HepG2 (cell line): ENCODE measurements at regions not wholly inside any gene's neighbourhood (a gene's known extent, or its start where the extent isn't known, plus 50 kb on each side); places are given as distances from the start of the nearest gene placed in this dataset.

Experiments
- ATAC-seq: fragments of 200-7000 bp; cut with Tn5 transposase; 3 replicates; pipeline ENCODE4 v1.9.1; 2020; ENCODE audit warnings: mild to moderate bottlenecking, moderate library complexity
- BruUV-seq: library from RNA; stranded (reverse); fragments of 400-500 nt; replicated peaks from 2 replicates; lab custom pipeline; 2021; lab: Mats Ljungman, UMichigan
- CTCF ChIA-PET: fragments of 300-600 bp; formaldehyde crosslinking; extraction: SDS; loops from one replicate; lab custom pipeline; 2021; ENCODE audit warnings: low total read pairs, inconsistent platforms, low intra/inter-chr PET ratio; lab: Yijun Ruan, JAX
- POLR2A ChIA-PET: fragments of 350-600 bp; sonication (Branson Sonifier 250); formaldehyde crosslinking; loops from one replicate; lab custom pipeline; 2020; ENCODE audit warnings: antibody characterized with exemption, inconsistent platforms; lab: Yijun Ruan, JAX
- DNase-seq: peaks from one replicate; pipeline ENCODE4 v3.0.0-alpha.2; 2015; ENCODE audit warnings: low spot score
- FAIRE-seq: peaks from 3 replicates; lab custom pipeline; 2011; peaks lifted over from hg19 to GRCh38; lab: Jason Lieb, UNC
- H2AFZ ChIP-seq: one replicate; pipeline ENCODE4 v1.6.1; 2011; ENCODE audit warnings: low read length, inconsistent platforms
- H3K27ac ChIP-seq: fragments of 300-600 bp; 3 replicates; pipeline ENCODE4 v1.8.0; 2011; ENCODE audit warnings: mixed run types, mild to moderate bottlenecking, mixed read lengths, low read length, inconsistent platforms; ENCODE audit not compliant: insufficient read depth; ENCODE audit errors: extremely low read length
- H3K27me3 ChIP-seq, 2 experiments: fragments of 200-600 bp in 1 of 2; 2 replicates in 1 of 2; 3 replicates in 1 of 2; pipeline versions ENCODE4 v1.6.0 to v1.8.0; 2011; ENCODE audit warnings: low read length in 2 of 2, mild to moderate bottlenecking in 2 of 2, moderate library complexity in 2 of 2, inconsistent platforms in 1 of 2; ENCODE audit not compliant: insufficient read depth in 2 of 2, control insufficient read depth in 1 of 2
- H3K36me3 ChIP-seq, 2 experiments: fragments of 200-600 bp in 1 of 2; replicated peaks in 1 of 2; 2 replicates in 1 of 2; 3 replicates in 1 of 2; pipeline versions ENCODE4 v1.5.1 to v1.8.0; 2011; ENCODE audit warnings: low read length in 2 of 2, inconsistent platforms in 1 of 2; ENCODE audit not compliant: insufficient read depth in 2 of 2, control insufficient read depth in 1 of 2
- H3K4me1 ChIP-seq: 2 replicates; pipeline ENCODE4 v1.5.1; 2012; ENCODE audit warnings: low read length, inconsistent platforms; ENCODE audit not compliant: insufficient read depth
- H3K4me2 ChIP-seq: 2 replicates; pipeline ENCODE4 v1.6.0; 2011; ENCODE audit warnings: low read depth, low read length, inconsistent platforms
- H3K4me3 ChIP-seq, 3 experiments: fragments of 200-600 bp in 1 of 3; sonication (generic), shearing (Covaris generic) in 1 of 3; replicated peaks in 1 of 3; 2 replicates each; pipeline ENCODE4 v1.5.1; 2011 to 2016; ENCODE audit warnings: low read length in 3 of 3, inconsistent platforms in 2 of 3, low read depth in 2 of 3, mild to moderate bottlenecking in 2 of 3, control low read depth in 1 of 3, mixed read lengths in 1 of 3; ENCODE audit not compliant: insufficient read depth in 1 of 3
- H3K79me2 ChIP-seq: one replicate; pipeline ENCODE4 v1.6.1; 2011; ENCODE audit warnings: low read length, inconsistent platforms; ENCODE audit not compliant: insufficient read depth
- H3K9ac ChIP-seq: 2 replicates; pipeline ENCODE4 v1.6.0; 2011; ENCODE audit warnings: mild to moderate bottlenecking, low read depth, low read length, inconsistent platforms; ENCODE audit not compliant: insufficient read depth
- H3K9me3 ChIP-seq: 2 replicates; pipeline ENCODE4 v1.5.1; 2012; ENCODE audit warnings: mild to moderate bottlenecking, low read length
- H4K20me1 ChIP-seq: 2 replicates; pipeline ENCODE4 v1.6.0; 2011; ENCODE audit warnings: inconsistent platforms, mild to moderate bottlenecking, low read length, moderate library complexity; ENCODE audit not compliant: insufficient read depth
- BHLHE40 ChIP-seq: IDR thresholded peaks from 2 replicates; pipeline ENCODE4 v1.6.1; 2011; ENCODE audit warnings: low read length, improper control_type of control experiment
- HDAC1 ChIP-seq: sonication (generic); formaldehyde crosslinking; IDR thresholded peaks from 2 replicates; pipeline ENCODE4 v1.5.1; 2020; ENCODE audit warnings: mild to moderate bottlenecking, missing genetic modification reagents
- HHEX ChIP-seq: IDR thresholded peaks from 2 replicates; pipeline ENCODE4 v1.6.1; 2016; ENCODE audit warnings: control low read depth
- HNF4A ChIP-seq: sonication (generic); formaldehyde crosslinking; IDR thresholded peaks from 2 replicates; pipeline ENCODE4 v1.4.0; 2020; ENCODE audit warnings: missing genetic modification reagents
- SALL2 ChIP-seq: sonication (generic); formaldehyde crosslinking; IDR thresholded peaks from 2 replicates; pipeline ENCODE4 v1.8.1; 2023; ENCODE audit warnings: mild to moderate bottlenecking, missing genetic modification reagents, inconsistent platforms
- STAT5B ChIP-seq: sonication (generic); formaldehyde crosslinking; IDR thresholded peaks from 2 replicates; pipeline ENCODE4 v1.4.0; 2020; ENCODE audit warnings: missing genetic modification reagents
- TAF15 ChIP-seq: fragments of 200-400 bp; formaldehyde crosslinking; IDR thresholded peaks from one replicate; pipeline ENCODE4 v1.6.1; 2018; ENCODE audit warnings: mild to moderate bottlenecking, low read depth, low read length; ENCODE audit not compliant: poor library complexity, severe bottlenecking
- TBX3 ChIP-seq: fragments of 450-650 bp; IDR thresholded peaks from 2 replicates; pipeline ENCODE4 v1.6.1; 2017; ENCODE audit warnings: antibody characterized with exemption, mild to moderate bottlenecking, inconsistent platforms, borderline replicate concordance
- ZNF274 ChIP-seq: sonication (generic); formaldehyde crosslinking; IDR thresholded peaks from 2 replicates; pipeline ENCODE4 v1.5.1; 2020; ENCODE audit warnings: mild to moderate bottlenecking, missing genetic modification reagents
- ZNF367 ChIP-seq: sonication (generic); formaldehyde crosslinking; IDR thresholded peaks from 2 replicates; pipeline ENCODE4 v1.4.0; 2020; ENCODE audit warnings: missing genetic modification reagents, borderline replicate concordance
- ZNF460 ChIP-seq: sonication (generic); formaldehyde crosslinking; IDR thresholded peaks from 2 replicates; pipeline ENCODE4 v1.5.1; 2020; ENCODE audit warnings: missing genetic modification reagents, mild to moderate bottlenecking, borderline replicate concordance
- ZNF569 ChIP-seq: sonication (generic); formaldehyde crosslinking; IDR thresholded peaks from 2 replicates; pipeline ENCODE4 v1.5.0; 2020; ENCODE audit warnings: mild to moderate bottlenecking, missing genetic modification reagents, moderate library complexity, borderline replicate concordance
- ZSCAN12 ChIP-seq: sonication (generic); formaldehyde crosslinking; IDR thresholded peaks from 2 replicates; pipeline ENCODE4 v1.9.0; 2021; ENCODE audit warnings: mild to moderate bottlenecking, missing genetic modification reagents
- WGBS: methylation state at CpG from one replicate; pipeline ENCODE4 v1.1.6; 2017; ENCODE audit warnings: low lambda C conversion rate; 5-methylcytosine and 5-hydroxymethylcytosine counted together
- in situ Hi-C: cut with HindIII; loops from 2 replicates; pipeline ENCODE4 v1.10.0; 2017; ENCODE audit warnings: low pct_unique_long_range_greater_than_20kb; ENCODE audit not compliant: extremely low pct_ligation_motif_present
- intact Hi-C: fragments of 100-400 bp; cut with micrococcal nuclease; formaldehyde crosslinking; loops from one replicate; pipeline ENCODE4 v1.10.0; 2022; ENCODE audit not compliant: unreplicated experiment
- TF ChIP-seq, protein P1 (sequence below), 2 experiments: sonication (generic) in 1 of 2; formaldehyde crosslinking in 1 of 2; IDR thresholded peaks; 2 replicates each; pipeline versions ENCODE4 v1.5.1 to v1.6.1; 2011 to 2020; ENCODE audit warnings: borderline replicate concordance in 1 of 2, low read depth in 1 of 2, low read length in 1 of 2, mild to moderate bottlenecking in 1 of 2, missing genetic modification reagents in 1 of 2, moderate library complexity in 1 of 2
- TF ChIP-seq, protein P2 (sequence below): sonication (generic); formaldehyde crosslinking; IDR thresholded peaks from 2 replicates; pipeline ENCODE4; 2020; ENCODE audit warnings: missing genetic modification reagents, mild to moderate bottlenecking, borderline replicate concordance
- TF ChIP-seq, protein P3 (sequence below): fragments of 450-650 bp; IDR thresholded peaks from 2 replicates; pipeline ENCODE4 v1.6.1; 2017
- TF ChIP-seq, protein P4 (sequence below): sonication (generic); formaldehyde crosslinking; IDR thresholded peaks from 2 replicates; pipeline ENCODE4 v1.4.0; 2020; ENCODE audit warnings: missing genetic modification reagents, borderline replicate concordance

DNA sequence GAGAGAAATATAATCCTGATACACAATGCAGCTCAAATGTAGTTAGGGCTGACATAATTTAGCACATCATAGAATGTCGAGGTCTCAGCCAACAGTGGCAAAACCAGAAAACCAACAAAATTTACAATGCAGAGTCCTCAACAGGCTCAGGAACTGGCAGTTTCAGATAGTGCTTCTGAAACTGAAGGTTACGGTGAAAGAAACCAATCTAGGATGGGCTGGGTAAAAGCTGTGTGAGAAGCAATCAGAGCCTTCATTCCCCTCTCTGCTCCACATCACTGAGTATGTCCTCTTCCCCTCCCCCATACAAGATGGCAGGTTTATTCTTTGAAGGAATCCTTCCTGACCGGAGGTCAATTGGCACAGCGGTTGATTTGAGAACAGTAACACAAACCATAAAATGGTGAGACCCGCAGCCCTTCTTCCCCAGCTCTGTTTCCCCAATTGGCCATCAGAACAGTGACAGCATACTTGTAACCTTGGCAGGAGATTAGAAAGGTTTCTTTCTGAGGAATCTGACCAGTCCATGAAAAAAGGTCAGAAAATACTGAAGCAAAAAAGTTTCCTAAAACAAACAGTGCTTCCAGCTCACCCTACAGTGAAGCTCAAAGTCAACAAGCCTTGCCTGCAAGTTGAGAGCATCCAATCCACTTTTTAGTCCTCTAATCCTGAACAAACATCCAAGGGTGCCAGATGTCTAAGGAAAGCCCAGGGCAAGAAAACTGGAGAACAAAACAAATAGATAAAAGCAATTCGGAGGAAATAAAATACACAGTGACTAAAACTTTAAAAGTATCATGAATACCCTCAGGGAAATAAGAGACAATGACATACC is 53.9 kb upstream of the IL6 start:
- Histone ChIP-seq H3K4me1 (peaks cover 26% of the 10 kb centered on the region), H3K4me3 (no peak overlapping the region), H3K36me3 (no peaks in the 10 kb centered on the region), H3K4me2 (peak overlapping the region; percentile 59), H3K27ac (no peak overlapping the region), H3K9ac (no peak overlapping the region), H3K79me2 (no peaks in the 10 kb centered on the region), H4K20me1 (no peaks in the 10 kb centered on the region), H2AFZ (no peak overlapping the region), H3K27me3 (no peaks in the 10 kb centered on the region; a peak in 1 of 5 replicates), H3K9me3 (no peaks in the 10 kb centered on the region)
- POLR2A ChIA-PET, result no interaction called here
- no TSS peak for BruUV-seq
- peak; percentile 88 for ATAC-seq
- CTCF ChIA-PET, result no interaction called here
- intact Hi-C loops (no loop called here), in situ Hi-C loops (no loop called here)
- peak; percentile 77 for DNase-seq
- under 1% methylated on average over 6 of the region's 6 CpGs for WGBS
- FAIRE-seq, result peak; percentile 83
- TF ChIP-seq, protein P1, sequence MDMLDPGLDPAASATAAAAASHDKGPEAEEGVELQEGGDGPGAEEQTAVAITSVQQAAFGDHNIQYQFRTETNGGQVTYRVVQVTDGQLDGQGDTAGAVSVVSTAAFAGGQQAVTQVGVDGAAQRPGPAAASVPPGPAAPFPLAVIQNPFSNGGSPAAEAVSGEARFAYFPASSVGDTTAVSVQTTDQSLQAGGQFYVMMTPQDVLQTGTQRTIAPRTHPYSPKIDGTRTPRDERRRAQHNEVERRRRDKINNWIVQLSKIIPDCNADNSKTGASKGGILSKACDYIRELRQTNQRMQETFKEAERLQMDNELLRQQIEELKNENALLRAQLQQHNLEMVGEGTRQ (IDR thresholded peaks at IDR 0.05; ENCODE audit: low read depth, low read length), result no peak
- TF ChIP-seq, protein P1 (CRISPR knock-in tag; IDR thresholded peaks at IDR 0.05; ENCODE audit: borderline replicate concordance), result no peak
- TF ChIP-seq HNF4A (no peak; the same call in 1 of the 2 replicates), TBX3 (no peak), SALL2 (CRISPR knock-in tag) (no peak), TAF15 (no peak), HHEX (no peak), HDAC1 (no peak), ZNF569 (CRISPR knock-in tag) (no peak), ZNF367 (CRISPR knock-in tag) (no peak), ZSCAN12 (CRISPR knock-in tag) (no peak), STAT5B (no peak), ZNF460 (CRISPR knock-in tag) (no peak), BHLHE40 (no peak), ZNF274 (CRISPR knock-in tag) (no peak)
- TF ChIP-seq, protein P2, sequence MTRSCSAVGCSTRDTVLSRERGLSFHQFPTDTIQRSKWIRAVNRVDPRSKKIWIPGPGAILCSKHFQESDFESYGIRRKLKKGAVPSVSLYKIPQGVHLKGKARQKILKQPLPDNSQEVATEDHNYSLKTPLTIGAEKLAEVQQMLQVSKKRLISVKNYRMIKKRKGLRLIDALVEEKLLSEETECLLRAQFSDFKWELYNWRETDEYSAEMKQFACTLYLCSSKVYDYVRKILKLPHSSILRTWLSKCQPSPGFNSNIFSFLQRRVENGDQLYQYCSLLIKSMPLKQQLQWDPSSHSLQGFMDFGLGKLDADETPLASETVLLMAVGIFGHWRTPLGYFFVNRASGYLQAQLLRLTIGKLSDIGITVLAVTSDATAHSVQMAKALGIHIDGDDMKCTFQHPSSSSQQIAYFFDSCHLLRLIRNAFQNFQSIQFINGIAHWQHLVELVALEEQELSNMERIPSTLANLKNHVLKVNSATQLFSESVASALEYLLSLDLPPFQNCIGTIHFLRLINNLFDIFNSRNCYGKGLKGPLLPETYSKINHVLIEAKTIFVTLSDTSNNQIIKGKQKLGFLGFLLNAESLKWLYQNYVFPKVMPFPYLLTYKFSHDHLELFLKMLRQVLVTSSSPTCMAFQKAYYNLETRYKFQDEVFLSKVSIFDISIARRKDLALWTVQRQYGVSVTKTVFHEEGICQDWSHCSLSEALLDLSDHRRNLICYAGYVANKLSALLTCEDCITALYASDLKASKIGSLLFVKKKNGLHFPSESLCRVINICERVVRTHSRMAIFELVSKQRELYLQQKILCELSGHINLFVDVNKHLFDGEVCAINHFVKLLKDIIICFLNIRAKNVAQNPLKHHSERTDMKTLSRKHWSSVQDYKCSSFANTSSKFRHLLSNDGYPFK (CRISPR knock-in tag), result no peak
- TF ChIP-seq, protein P3, sequence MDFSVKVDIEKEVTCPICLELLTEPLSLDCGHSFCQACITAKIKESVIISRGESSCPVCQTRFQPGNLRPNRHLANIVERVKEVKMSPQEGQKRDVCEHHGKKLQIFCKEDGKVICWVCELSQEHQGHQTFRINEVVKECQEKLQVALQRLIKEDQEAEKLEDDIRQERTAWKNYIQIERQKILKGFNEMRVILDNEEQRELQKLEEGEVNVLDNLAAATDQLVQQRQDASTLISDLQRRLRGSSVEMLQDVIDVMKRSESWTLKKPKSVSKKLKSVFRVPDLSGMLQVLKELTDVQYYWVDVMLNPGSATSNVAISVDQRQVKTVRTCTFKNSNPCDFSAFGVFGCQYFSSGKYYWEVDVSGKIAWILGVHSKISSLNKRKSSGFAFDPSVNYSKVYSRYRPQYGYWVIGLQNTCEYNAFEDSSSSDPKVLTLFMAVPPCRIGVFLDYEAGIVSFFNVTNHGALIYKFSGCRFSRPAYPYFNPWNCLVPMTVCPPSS, result no peak
- TF ChIP-seq, protein P4, sequence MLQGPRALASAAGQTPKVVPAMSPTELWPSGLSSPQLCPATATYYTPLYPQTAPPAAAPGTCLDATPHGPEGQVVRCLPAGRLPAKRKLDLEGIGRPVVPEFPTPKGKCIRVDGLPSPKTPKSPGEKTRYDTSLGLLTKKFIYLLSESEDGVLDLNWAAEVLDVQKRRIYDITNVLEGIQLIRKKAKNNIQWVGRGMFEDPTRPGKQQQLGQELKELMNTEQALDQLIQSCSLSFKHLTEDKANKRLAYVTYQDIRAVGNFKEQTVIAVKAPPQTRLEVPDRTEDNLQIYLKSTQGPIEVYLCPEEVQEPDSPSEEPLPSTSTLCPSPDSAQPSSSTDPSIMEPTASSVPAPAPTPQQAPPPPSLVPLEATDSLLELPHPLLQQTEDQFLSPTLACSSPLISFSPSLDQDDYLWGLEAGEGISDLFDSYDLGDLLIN (CRISPR knock-in tag), result no peak
